ENCODE measurements at regions not wholly inside any gene's neighbourhood (a gene's known extent, or its start where the extent isn't known, plus 50 kb on each side); places are given as distances from the start of the nearest gene placed in this dataset.

- Histone ChIP-seq H3K27me3 (no peaks in the 10 kb centered on the region), H3K27ac (no peak overlapping the region), H3K4me1 (peaks cover 0 to 22% of the 10 kb centered on the region in 2 donors), H3K36me3 (no peaks in the 10 kb centered on the region), H3K4me3 (no peak overlapping the region), H3K9me3 (no peaks in the 10 kb centered on the region)
- TF ChIP-seq CTCF (IDR thresholded peaks at IDR 0.05) = no peak
- DNase-seq (ENCODE audit: low spot score) = no peak
These were observed 116.7 kb upstream of the ZNF366 start for GRCh38 chr5:72623936-72624335.

- no peak for DNase-seq (ENCODE audit: low spot score)
- Histone ChIP-seq H3K27ac (no peak overlapping the region), H3K4me1 (peaks cover 0 to 22% of the 10 kb centered on the region in 2 donors)
These were observed 116.1 kb upstream of the ZNF366 start for GRCh38 chr5:72623323-72623722.

GRCh38 chr5:72622170-72622760 is 115.1 kb upstream of the ZNF366 start:
- Histone ChIP-seq H3K27ac (no peak overlapping the region), H3K4me1 (peaks cover 0 to 22% of the 10 kb centered on the region in 2 donors), H3K4me3 (no peak overlapping the region), H3K27me3 (no peaks in the 10 kb centered on the region), H3K9me3 (no peaks in the 10 kb centered on the region), H3K36me3 (no peaks in the 10 kb centered on the region)
- no peak for TF ChIP-seq CTCF (IDR thresholded peaks at IDR 0.05)
- no peak for DNase-seq (ENCODE audit: low spot score)

More at GRCh38 chr5:72623323-72623722, 116.1 kb upstream of the ZNF366 start:
- no peak for TF ChIP-seq CTCF (IDR thresholded peaks at IDR 0.05)
- H3K27me3 ChIP-seq = no peaks in the 10 kb centered on the region
- H3K4me3 ChIP-seq = no peak overlapping the region
- H3K9me3 ChIP-seq = no peaks in the 10 kb centered on the region
- no peaks in the 10 kb centered on the region for H3K36me3 ChIP-seq

GRCh38 chr5:72621576-72621975 is 114.4 kb upstream of the ZNF366 start:
- Histone ChIP-seq H3K4me3 (no peak overlapping the region), H3K27ac (no peak overlapping the region), H3K9me3 (no peaks in the 10 kb centered on the region), H3K4me1 (peaks cover 0 to 22% of the 10 kb centered on the region in 2 donors), H3K36me3 (no peaks in the 10 kb centered on the region), H3K27me3 (no peaks in the 10 kb centered on the region)
- TF ChIP-seq CTCF (IDR thresholded peaks at IDR 0.05) = no peak
- no peak for DNase-seq (ENCODE audit: low spot score)

GRCh38 chr5:72619677-72620076 is 112.5 kb upstream of the ZNF366 start:
- Histone ChIP-seq H3K27me3 (no peaks in the 10 kb centered on the region), H3K4me1 (peaks cover 0 to 16% of the 10 kb centered on the region in 2 donors), H3K9me3 (no peaks in the 10 kb centered on the region), H3K4me3 (no peak overlapping the region), H3K27ac (no peak overlapping the region), H3K36me3 (no peaks in the 10 kb centered on the region)
- no peak for TF ChIP-seq CTCF (IDR thresholded peaks at IDR 0.05)
- no peak for DNase-seq (ENCODE audit: low spot score)

GRCh38 chr5:72619251-72619650 is 112.0 kb upstream of the ZNF366 start:
- Histone ChIP-seq H3K4me1 (peaks cover 0 to 12% of the 10 kb centered on the region in 2 donors), H3K9me3 (no peaks in the 10 kb centered on the region), H3K27ac (no peak overlapping the region), H3K36me3 (no peaks in the 10 kb centered on the region), H3K4me3 (no peak overlapping the region), H3K27me3 (no peaks in the 10 kb centered on the region)
- no peak for DNase-seq (ENCODE audit: low spot score)
- no peak for TF ChIP-seq CTCF (IDR thresholded peaks at IDR 0.05)
